RKO (cell line): ENCODE measurements at regions not wholly inside any gene's neighbourhood (a gene's known extent, or its start where the extent isn't known, plus 50 kb on each side); places are given as distances from the start of the nearest gene placed in this dataset.

Experiments
- DNase-seq: peaks from one replicate; pipeline ENCODE4 v3.0.0-alpha.2; 2016; ENCODE audit warnings: low spot score

DNA sequence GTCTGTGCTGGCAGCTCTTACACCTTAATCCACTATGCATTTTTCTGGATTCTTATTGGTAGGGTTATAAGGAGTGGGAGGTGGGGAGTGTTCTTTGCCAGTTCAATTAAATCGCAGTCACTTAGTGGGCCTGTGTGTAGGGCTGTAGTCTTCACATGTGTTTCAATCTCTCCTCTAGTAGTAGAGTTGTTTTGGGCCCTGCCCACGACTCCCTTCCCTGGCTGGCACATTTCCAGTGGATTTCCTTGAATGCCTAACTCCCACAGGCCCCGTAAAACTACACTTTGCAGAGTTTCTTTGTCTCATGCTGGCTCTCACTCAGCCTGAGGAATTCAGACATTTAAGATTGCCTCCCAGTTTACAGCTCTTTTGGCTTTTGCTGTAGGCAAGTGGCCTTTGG lies 414.0 kb upstream of the OPRM1 start:
- DNase-seq, result no peak

DNA sequence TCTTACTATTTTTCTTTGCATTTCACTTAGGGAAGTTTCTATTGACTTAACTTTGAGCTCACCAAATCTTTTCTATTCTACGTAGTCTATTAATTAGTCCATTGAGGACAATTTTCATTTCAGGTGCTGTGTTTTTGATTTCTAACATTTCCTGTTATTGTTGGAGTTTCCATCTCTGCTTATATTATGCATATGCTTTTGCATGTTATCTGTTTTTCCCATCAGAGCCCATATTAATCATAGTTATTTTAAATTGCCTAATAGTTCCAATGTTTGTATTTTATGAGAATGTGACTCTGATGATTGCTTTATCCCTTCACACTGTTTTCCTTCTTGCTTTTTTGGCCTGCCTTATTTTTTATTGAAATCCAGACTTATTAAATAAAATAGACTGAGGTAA lies 414.5 kb upstream of the OPRM1 start:
- no peak for DNase-seq

DNA sequence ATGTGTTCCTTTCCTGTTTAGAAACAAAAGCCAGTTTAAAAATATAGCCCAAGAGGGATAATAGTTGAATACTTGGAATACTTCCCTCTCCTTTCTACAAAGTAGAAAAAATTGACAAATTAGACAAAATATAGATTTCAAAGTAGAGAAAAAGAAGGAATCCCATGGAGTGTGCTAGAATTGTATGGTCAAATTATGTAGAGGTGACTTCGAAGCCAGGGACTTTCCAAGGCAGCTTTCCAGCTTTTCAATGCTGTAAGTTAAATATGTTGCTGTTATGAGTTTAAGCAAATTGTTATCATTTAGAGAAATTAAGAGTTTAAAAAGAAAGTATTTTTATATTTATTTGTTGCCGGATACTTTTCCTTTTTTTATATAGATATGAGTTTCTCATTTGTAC lies 415.5 kb upstream of the OPRM1 start:
- DNase-seq, result no peak

DNA sequence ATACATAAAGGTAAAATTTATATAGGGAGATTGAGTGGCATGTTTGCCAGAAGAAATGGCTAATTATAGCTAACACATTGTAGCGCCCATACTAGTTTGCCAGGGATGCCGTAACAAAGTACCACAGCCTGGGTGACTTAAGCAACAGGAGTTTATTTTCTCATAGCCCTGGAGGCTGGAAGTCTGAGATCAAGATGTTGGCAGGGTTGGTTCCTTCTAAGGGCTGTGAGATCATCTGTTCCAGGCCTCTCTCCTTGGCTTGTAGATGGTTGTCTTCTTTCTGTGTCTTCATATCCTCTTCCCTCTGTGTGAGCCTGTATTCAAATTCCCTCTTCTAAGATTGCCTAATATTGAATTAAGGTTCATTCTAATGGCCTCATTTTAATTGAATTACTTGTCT lies 417.5 kb upstream of the OPRM1 start:
- DNase-seq, result no peak

DNA sequence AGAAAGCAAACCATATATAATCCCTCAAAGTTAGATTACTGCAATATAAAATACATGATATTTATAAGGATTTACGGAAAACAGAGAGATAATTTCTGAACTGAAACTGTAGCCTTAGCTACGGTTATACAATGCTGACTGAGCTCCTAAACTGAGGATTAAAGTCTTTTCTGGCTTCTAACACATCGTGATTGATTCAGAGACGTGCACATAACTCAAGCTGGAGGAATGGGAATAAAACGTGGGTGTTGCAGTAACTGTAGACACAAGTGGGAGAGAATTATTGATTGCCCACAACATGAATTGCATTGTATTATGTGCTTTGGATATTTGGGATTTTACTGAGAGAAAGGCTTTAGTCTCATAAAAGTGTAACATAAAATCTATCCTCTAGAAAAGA lies 418.0 kb upstream of the OPRM1 start:
- DNase-seq, result no peak

DNA sequence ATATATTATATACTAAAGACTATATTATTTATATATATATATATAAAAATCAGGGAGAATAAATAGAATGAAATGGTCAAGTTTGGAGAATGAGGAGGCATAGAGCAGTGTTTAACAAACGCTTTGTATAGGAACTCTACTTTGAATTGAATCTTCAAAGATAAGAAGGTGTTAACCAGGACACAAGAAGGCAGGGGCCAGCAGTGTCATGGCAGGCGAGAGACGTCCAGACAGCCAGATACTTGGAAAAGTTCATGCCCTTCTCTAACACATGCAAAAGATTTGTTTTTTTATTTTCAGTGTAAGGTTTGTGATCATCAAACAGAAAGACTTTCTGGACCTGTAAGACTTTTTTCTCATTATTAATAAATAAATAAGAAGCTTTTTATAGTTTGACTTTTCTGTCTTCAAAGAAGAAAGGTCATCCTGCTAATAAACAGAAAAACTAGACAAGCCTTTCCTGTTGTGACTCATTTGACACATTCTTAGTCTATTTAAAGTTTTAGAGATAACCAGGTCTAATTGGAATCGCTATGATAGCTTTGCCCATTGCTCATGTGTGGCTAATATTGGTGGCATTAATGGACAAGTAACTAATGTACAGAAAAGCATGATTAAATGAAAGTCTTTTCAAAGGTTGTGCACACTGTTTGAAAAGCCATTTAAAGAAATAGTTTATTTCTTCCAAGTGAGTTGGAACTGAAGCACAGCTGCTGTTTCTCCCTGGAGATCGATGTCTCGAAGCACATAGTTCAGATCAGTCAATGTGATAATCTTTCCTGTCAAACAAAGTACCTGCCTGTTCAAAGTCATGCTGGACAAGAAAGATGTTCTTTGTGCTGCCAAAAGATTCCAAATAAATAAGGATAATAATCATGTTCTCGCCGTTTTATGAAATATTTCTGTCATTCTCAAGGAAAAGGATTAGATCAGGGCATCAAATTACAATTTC lies 420.4 kb upstream of the OPRM1 start:
- DNase-seq, result no peak

DNA sequence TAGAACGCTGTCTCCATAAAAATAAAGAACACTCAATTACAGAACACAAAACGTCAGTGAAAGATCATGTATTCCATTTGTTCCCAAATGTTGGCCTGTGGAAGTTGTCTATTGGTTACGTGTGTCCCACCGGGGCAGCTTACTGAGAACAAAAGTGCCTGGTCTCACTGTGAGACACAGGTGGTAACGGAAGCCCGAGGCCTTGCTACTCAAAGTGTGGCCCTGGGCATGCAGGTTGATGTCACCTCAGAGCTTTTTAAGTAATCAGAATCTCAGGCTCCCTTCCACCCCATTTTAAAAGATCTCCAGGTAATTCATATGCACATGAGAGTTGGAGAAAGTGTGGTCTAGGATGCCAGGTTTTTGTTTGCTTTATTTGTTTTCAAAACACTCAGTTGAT lies 422.5 kb upstream of the OPRM1 start:
- DNase-seq, result no peak

DNA sequence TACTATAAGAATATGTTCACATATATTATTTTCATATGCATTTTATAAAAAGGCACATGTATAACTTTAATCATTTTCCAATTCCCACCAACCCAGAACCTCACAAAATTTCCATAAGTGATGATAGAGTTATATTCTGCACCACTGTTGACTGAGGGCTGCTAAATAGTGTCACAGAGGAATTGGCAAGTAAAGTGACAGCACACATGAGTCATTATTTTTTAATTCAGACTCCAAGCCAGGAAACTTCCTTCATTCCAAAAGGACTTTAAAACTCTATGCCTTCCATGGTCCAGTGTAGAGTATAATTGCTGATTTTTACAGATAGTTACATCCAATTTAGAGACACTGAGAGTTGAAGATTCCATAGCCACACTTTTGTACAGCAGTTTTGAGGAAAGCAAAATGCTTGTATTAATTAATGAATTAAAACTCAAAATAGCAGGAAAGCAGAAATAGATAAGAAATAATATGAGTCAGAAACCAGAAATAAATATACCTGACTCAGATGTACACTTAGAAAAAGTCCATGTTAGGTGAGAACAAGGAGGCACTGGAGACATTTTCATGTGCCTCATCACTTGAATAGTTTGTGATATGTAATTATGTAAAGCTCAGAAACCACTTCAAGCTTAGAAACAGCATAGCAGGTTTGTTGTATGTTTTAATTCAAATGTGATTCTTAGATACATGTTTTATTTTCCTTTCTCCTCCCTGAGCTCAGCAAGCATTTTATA lies 425.2 kb upstream of the OPRM1 start:
- DNase-seq, result no peak

DNA sequence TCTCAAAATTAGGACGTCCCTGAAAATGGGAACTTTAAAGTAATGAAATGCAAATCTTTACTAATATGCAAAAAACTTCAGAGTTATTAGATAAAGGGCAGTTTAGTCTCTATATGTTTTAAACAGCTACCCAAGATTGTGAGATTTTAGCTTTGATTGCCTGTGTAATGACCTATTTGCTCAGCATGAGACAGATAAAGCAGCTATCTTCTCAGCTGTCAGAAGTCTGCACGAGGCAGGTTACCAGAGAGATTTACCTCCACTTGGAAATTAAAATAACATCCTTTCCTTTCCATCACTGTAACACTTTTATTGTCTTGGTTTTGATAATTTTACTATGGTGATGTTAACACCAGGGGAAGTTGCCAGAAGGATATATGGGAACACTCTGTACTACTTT lies 436.6 kb upstream of the OPRM1 start:
- DNase-seq, result no peak

DNA sequence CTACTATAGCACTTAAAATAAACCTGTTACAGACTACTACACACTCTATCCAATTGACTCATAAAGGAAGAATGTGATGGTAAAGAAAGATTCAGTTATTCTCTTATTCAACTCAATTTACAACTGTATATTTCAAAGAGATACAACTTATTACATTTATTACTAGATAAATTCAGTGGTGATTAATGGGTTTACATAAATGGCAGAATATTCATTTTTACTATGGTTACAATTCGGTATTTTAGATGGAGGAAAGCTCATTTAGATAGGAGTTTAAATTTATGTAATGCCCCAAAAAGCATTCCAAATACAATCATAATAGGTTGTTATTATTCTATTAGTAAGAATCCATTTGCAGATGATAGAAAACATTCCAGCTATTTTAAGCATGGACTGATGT lies 439.1 kb upstream of the OPRM1 start:
- DNase-seq, result no peak

DNA sequence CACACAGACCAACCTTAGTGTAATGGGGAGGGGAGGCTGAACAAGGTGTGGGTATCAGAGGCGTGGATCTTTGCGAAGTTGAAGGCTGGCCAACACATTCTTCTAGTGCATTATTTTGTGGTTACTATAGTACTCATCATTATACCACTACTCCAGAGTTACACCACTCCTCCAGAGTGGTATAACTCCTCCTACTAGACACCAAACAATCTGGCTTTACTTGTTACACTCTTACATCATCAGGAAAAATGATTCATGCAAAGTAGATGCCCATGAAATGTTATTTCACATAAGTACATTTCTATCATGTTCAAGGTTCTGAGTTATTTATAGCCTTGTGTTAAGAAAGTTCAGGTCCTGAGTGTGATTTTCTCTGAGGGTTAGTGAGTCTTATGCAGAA lies 443.1 kb upstream of the OPRM1 start:
- peak; percentile 16 for DNase-seq

DNA sequence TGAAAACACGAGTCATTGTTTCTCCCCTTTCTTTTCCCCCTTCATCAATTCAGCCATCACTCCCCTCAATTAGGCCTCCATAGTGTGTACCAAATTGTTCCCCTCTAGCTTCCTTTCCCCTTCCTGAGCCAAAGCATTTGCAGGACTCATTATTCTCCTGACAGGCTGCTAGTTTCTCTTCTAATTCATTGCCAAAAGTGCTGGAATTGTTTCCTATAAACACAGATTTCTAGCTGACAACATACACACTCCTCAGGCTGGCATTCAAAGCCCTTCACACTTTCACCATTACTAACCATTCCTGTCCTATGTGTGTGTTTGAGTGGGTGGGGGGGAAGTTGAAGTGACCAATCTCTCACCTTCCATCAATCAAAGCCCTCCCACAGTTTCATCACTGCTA lies 444.2 kb upstream of the OPRM1 start:
- no peak for DNase-seq

DNA sequence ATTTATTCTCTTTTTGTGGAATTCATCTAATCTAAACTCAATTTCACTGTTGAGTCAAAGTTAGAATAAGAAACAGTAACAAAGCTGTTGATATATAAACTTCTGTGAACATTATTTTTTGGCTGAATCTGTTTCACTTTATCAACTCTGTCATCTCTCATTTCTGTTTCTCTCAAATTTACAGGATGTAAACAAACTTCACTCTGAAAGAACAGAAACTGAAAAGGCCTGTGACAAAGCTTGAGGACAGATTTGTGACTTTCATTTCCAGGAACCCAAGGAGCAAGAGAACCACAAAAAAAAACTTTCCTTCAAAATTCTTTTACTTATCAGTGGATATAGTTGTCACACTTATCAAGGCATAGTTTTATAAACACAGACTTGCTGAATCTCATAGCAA lies 447.9 kb upstream of the OPRM1 start:
- no peak for DNase-seq

DNA sequence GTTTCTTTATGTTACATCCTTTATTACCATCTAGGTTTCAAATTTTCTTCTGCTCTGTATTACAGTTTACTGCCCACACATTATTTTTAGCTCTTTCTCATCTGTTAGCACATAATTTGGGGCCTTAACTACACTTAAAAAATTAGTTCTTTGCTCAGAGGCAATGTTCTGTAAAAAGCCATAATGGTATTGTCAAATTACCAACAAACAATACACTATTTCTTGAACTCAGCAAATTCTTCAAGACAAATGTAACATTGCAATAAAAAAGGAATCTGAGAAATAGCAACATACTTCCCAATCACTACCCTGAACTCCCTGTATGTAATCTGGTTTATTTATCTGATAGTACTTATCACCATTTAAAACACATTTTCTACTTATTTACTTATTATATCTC lies 448.6 kb upstream of the OPRM1 start:
- no peak for DNase-seq

DNA sequence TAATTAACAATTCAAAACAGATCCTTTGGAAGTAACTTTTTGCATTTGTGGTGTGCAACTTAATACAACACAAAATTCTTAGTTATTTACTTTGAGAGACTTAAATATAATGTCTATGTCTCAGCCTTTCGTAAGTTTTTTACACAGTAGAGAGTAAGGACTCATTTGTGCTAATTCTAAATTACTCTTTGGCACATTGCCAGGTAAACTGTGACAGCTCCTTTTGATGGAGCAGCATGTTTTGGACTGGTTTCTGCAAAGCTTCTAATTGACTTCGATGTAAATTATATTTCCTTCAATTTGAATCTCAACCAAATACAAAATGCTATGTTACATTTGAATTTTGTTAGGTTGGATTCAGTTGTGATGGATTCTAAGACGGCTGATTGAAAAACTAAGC lies 450.7 kb upstream of the OPRM1 start:
- no peak for DNase-seq

DNA sequence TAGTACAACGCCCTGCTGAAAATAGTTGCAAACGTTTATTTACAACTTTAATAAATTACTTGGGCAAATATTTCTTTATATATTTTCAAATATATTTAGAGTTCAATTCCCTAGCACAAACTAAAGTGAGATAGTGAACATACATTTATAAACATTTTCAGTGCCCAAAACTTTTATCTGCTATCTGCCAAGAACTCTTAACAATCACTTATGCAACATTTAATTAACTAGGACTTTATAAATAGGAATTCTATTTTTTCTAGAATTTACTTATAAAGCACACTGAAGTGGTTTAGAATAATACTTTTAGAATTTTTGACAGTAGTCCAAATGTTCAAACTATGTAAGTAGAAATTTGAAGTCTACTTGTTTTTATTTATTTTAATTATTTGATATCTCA lies 452.6 kb upstream of the RGS17 start:
- DNase-seq, result no peak

DNA sequence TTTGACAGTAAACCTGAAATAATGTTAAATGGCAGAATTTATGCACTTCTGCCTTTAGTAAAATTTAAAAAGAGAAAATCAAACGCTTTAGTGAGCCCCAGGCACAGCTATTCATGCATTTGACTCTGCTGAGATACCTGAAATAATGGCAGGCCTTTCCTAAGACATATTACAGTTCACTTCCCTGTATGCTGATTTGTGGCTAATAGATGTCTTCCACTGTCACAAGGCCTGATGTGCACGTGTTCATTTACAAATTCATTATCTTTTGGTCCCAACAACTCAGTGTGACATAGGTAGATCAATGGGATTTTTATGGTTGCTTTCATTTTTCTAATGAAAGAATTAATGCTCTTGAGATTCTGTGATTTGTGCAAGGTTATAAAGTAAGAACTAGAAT lies 449.7 kb upstream of the RGS17 start:
- no peak for DNase-seq

DNA sequence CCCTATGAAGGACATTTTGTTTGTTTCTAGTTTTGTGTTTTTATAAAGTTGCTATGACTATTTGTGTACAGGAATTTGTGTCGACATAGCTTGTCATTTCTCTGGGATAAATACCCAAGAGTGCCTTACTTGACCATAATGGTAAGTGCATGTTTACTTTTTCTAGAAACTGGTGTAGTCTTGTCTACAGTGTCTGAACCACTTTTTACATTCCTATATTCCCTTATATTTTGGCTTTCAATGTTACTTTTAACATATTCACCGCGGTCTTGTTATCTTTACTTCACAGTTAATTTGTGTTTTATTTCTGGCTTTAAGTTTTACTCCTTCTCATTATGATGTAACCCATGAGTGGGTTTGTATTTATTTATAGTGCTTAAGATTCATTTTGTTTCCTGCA lies 444.4 kb upstream of the RGS17 start:
- DNase-seq, result no peak

DNA sequence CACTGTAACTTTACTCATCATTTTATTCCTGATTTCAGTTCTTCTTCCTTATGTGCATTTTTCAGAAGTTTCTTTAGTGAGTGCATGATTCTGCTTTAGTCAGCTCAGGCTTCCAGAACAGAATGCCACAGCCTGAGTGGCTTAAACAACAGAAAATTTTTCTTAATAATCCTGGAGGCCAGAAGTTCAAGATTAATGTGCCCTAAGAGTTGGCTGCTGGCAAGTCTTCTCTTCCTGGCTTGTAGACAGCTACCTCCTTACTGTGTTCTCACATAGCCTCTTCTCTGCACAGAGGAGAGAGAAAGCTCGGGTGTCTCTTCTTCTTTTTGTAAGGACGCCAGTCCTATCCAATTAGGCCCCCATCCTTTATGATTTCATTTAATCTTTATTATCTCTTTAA lies 443.1 kb upstream of the RGS17 start:
- no peak for DNase-seq

DNA sequence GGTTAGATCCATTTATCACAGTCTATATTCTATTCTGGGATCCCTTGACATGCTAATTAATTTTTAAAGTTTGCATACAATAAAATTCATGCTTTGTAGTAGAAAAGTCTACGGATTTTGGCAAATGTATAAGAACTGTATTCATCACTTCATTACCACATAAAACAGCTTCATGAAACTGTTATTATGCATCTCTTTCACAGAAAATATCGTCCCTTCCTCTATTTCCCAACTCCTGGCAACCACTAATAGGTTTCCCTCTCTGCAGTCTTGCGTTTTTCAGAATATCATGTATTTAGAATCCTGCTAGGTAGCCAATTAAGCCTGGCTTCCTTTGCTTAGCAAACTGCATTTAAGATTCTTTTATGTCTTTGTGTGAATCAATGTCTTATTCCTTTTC lies 441.3 kb upstream of the RGS17 start:
- DNase-seq, result no peak

DNA sequence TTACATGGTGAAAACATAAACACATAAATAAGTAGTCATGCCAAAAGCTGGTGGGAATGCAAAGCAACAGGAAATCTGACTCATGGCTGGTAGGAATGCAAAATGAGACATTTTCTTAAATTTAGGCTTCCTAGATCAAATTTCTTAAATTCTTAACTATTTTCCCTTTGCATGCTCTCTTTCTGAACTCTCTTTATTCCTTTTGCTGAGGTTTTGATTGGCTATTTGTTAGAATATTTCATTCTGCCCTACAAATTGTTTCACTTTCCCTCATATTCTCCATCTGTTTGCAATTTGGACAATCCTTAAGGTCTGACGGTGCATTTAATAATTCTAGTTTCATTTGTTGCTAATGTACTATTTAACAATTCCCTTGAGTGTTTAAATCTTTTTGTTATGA lies 437.5 kb upstream of the RGS17 start:
- peak; percentile 28 for DNase-seq

DNA sequence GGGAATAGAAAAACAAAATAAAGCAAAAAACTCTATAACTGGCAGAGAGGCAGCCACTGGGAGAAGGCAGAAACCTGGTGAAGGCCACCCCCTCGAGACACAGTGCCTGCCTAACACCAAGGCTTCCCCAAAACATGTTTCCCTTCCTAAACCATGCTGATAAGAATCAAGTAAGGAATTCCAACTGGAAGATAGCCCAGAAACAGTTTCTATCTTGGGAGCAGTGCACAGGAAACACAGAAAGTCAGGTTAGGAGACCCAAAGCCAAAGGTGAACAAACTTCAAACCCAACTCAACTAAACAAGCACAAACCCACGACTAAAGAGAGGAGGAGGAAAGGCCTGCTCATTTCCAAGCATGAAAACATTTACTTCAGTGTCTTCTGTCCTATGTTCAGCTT lies 433.7 kb upstream of the RGS17 start:
- DNase-seq, result no peak

DNA sequence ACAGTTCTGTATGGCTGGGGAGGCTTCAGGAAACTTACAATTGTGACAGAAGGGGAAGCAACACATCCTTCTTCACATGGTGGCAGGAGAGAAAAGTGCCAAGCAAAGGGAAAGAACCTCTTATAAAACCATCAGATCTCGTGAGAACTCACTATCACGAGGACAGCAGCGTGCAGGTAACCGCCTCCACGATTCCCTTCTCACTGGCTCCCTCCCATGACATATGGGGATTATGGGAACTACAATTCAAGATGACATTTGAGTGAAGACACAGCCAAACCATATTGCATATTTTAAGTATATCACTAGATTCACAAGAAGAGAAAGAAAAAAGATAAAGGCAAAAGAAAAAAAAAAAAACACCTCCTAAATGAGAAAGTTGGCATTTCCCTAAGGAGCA lies 431.9 kb upstream of the RGS17 start:
- no peak for DNase-seq

DNA sequence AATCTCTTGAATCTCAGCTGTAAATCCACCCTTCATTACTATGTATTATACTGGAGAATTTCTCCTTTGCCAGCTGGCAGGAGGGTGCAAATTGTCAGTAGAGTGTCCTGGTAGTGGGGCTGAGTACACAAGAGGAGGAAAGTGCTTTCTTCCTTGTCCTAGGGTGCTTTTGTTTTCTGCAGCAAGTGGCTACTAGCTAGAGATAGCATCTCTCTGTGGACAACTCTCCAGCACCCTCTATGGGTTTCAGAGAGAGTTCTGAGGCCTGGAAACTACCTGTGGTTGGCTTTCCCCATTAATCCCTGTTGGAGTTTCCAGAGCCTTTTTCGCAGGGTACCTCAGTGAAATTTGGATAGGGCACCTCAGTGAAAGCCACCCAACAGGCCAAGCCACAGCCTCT lies 422.5 kb upstream of the RGS17 start:
- peak; percentile 21 for DNase-seq
